ENCODE measurements at regions not wholly inside any gene's neighbourhood (a gene's known extent, or its start where the extent isn't known, plus 50 kb on each side); places are given as distances from the start of the nearest gene placed in this dataset.
A peak's percentile ranks its signal among the peaks of the same experiment; 100 is the strongest.
"Not testable (repeated sequence)": the region's sequence is repeated elsewhere in the genome, so short reads cannot be mapped to it uniquely, and the experiment has no call there.

GRCh38 chr2:155663265-155663664 lies 669.3 kb downstream of the NR4A2 start:
- DNase-seq = no peak

DNA sequence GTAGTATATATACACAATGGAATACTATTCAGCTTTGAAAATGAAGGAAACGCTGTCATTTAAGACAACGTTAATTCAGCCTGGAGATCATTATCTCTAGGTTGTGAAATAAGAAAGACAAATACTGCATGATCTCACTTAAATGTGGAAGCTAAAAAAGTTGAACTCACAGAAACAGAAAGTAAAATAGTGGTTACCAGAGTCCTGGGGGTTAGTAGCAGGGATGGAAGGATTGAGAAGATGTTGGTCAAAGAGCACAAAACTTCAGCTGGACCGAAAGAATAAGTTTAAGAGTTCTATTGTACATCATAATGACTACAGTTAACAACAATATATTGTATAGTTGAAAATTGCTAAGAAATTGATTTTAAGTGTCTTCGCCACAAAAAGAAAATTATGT lies 670.3 kb downstream of the NR4A2 start:
- no peak for DNase-seq

GRCh38 chr2:155653176-155653575 lies 679.3 kb downstream of the NR4A2 start:
- peak; percentile 33 for DNase-seq

- DNase-seq = no peak
These were observed 680.7 kb downstream of the NR4A2 start for GRCh38 chr2:155651851-155652250.

GRCh38 chr2:155645791-155646190 lies 686.7 kb downstream of the NR4A2 start:
- DNase-seq = no peak

DNA sequence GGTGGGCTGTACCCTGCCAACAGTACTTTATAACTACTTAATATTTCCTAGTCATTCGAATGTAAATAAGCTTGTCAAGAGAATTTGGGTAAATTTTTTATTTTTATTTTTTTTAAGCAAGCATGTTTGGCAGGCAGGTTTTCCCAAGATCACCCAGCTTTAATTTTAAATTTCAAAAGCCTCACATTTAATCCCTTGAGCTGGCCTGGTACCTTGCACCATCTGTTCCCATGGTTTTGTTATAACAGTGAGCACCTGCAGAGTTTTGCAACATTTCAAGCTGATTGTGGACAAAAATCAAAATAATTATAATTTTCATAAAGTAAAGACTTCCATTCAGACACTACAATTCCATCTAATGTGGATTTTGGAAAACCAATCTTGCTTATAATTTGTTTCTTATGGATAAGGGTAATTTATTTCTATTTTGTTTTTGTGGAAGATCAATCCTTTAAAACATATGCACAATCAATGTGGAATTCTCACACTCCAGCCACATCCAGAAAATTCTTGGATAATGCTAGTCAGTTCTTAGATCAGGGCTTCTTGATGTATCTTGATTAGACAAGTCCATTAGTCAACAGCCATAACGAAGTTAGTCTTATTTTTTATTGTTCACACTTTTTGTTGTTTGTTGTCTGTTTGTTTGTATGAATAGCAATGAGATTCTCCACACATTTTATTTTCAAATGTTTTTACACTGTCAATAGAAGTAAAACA lies 689.3 kb downstream of the NR4A2 start:
- DNase-seq = no peak

GRCh38 chr2:155633887-155634570 lies 698.5 kb downstream of the NR4A2 start:
- peak; percentile 53 for DNase-seq

- no peak for DNase-seq
These were observed 699.3 kb downstream of the NR4A2 start for GRCh38 chr2:155633060-155633839.

- peak; percentile 83 for DNase-seq
These were observed 701.8 kb downstream of the NR4A2 start for GRCh38 chr2:155630760-155631159.

GRCh38 chr2:155622443-155622842 lies 710.1 kb downstream of the NR4A2 start:
- no peak for DNase-seq

DNA sequence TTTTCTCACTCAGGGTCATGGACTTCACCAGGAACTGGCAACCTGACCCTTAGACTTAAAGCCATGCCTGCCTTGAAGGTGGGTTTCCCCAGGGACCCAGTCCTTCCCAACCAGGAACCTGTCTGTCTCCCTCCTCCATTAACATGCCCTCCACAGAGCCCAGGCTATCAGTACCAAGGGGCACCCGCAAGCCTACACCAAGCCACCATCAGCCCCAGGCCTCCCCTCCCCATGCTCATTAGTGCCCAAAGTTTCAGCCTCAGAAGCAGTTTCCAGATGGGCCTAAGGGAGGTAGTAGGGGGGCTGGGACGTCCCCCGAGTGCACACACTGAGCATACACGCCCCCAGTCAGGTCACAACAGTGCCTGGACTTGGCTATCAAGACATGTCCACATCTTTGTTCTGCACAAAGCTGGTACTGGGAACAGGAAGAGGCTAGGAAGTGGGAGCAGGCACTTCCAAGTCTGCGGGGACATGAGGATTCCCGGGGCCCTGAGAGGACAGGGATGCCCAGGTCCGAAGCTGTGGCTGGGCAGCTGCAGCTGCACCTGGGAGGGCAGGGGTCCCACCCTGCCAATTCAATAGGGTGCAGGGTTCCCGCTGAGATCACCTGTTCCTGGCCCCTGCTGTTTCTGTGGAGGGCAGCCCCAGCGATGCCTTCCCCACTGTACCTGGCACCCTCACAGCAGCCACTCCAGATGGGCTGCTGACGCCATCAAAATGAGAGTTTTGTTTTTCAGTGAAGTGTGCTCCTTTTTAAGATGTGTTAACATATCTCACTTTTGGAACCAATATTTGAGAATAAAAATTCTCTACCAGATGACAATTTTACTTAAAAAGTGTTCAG lies 731.4 kb downstream of the NR4A2 start:
- DNase-seq = no peak

GRCh38 chr2:155600296-155600695 lies 732.2 kb downstream of the NR4A2 start:
- DNase-seq = no peak

GRCh38 chr2:155599834-155600233 lies 732.7 kb downstream of the NR4A2 start:
- no peak for DNase-seq

DNA sequence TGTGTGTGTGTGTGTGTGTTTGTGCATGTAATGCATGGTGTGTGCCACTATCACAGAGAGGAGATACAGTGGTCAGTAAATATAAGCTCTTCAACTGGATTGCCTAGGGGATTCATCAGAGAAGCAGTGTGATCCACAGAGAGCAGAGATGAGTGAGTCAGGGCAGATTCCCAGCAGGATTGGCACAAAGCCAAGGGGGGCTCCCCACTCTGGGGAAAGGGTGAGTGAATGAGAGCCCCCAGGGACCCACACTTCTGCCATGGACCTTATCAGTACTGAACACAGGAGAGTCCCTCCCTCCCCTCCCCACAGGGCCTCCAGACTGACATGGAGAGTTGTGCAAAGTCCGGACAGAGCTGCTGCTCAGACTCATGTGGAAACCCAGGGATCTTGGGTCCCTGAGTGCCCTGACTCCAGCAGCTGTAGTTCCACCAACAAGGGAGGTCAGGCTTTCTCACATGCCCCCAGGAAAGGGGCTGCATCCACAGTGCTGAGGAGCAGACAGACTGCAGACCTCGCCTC lies 748.8 kb downstream of the NR4A2 start:
- no peak for DNase-seq

- no peak for DNase-seq
These were observed 757.6 kb downstream of the NR4A2 start for GRCh38 chr2:155574941-155575340.

GRCh38 chr2:155547571-155547970 lies 785.0 kb downstream of the NR4A2 start:
- no peak for DNase-seq

- DNase-seq = no peak
These were observed 785.6 kb downstream of the NR4A2 start for GRCh38 chr2:155546721-155547555.

DNA sequence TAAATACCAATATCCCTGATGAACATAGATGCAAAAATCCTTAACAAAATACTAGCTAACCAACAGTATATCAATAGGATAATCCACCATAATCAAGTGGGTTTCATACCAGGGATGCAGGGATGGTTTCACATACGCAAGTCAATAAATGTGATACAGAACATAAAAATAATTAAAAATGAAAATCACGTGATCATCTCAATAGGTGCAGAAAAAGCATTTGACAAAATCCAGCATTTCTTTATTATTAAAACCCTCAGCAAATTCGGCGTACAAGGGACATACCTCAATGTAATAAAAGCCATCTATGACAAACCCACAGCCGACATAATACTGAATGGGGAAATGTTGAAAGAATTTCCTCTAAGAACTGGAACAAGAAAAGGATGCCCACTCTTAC lies 793.5 kb downstream of the NR4A2 start:
- DNase-seq = not testable (repeated sequence)

DNA sequence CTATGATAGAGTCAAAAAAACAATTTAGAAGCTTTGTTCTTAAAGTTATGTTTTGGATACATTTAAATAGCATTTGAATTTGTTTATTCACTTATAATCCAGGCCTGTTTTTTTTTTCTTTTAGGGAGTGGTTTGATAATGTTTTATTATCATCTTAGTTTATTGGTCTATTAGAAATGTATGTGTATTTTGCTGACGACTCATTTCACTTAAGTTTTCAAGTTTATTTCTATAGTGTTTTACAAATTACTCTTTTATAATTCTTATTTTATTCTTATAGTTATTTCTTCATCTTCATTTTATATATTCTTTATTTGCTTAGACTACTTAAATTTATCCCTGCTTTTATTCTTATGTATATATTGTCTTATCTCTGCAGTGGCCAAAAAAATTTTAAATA lies 804.5 kb downstream of the NR4A2 start:
- no peak for DNase-seq

DNA sequence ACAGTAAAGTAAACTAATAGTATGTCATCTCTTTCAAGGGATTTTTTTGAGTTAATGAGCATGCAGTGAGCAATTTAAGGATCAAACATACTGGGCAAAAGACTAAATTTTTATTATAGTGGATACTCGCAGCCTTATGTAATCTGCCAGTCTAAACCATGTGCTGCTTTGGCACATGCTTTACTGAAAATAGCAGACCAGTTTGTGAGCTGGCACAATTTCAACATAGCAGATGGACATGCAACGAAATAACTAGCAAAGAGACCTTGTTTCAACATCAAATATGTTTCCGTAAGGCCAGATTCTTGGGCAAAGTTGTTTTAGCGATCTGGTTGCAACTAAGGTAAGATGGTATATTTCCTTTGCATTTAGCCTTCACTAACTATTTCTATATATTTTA lies 807.3 kb downstream of the NR4A2 start:
- DNase-seq = peak; percentile 36

- no peak for DNase-seq
These were observed 812.9 kb downstream of the NR4A2 start for GRCh38 chr2:155519529-155520130.

All from tongue (tissue), 1 donor.